GM04504 (cell line): ENCODE measurements at regions not wholly inside any gene's neighbourhood (a gene's known extent, or its start where the extent isn't known, plus 50 kb on each side); places are given as distances from the start of the nearest gene placed in this dataset.
A peak's percentile ranks its signal among the peaks of the same experiment; 100 is the strongest.
"Not testable (repeated sequence)": the region's sequence is repeated elsewhere in the genome, so short reads cannot be mapped to it uniquely, and the experiment has no call there.

Experiments
- DNase-seq: peaks from one replicate; pipeline ENCODE4 v3.0.0-alpha.2; 2012; ENCODE audit warnings: low read depth

GRCh38 chr1:73770109-73770905 is 427.7 kb downstream of the LRRIQ3 start:
- DNase-seq, result no peak

- DNase-seq, result no peak
Measured at GRCh38 chr1:73766786-73767348, 431.1 kb downstream of the LRRIQ3 start.

GRCh38 chr1:73765551-73766233 is 432.3 kb downstream of the LRRIQ3 start:
- no peak for DNase-seq

GRCh38 chr1:73761559-73761958 is 436.4 kb downstream of the LRRIQ3 start:
- no peak for DNase-seq

- no peak for DNase-seq
Measured at GRCh38 chr1:73759011-73759410, 439.0 kb downstream of the LRRIQ3 start.

- no peak for DNase-seq
Measured at GRCh38 chr1:73756817-73757216, 441.2 kb downstream of the LRRIQ3 start.

- DNase-seq, result no peak
Measured at GRCh38 chr1:73755649-73756048, 442.3 kb downstream of the LRRIQ3 start.

- DNase-seq, result no peak
Measured at GRCh38 chr1:73749996-73750395, 448.0 kb downstream of the LRRIQ3 start.

- DNase-seq, result no peak
Measured at GRCh38 chr1:73744985-73745384, 453.0 kb downstream of the LRRIQ3 start.

- no peak for DNase-seq
Measured at GRCh38 chr1:73736125-73736524, 461.9 kb downstream of the LRRIQ3 start.

- DNase-seq, result no peak
Measured at GRCh38 chr1:73727036-73727435, 470.9 kb downstream of the LRRIQ3 start.

- DNase-seq, result no peak
Measured at GRCh38 chr1:73722055-73722454, 475.9 kb downstream of the LRRIQ3 start.

GRCh38 chr1:73717976-73718375 is 480.0 kb downstream of the LRRIQ3 start:
- DNase-seq, result no peak

- no peak for DNase-seq
Measured at GRCh38 chr1:73711089-73711488, 486.9 kb downstream of the LRRIQ3 start.

- DNase-seq, result no peak
Measured at GRCh38 chr1:73701826-73702225, 496.1 kb downstream of the LRRIQ3 start.

- DNase-seq, result no peak
Measured at GRCh38 chr1:73676186-73676585, 521.8 kb downstream of the LRRIQ3 start.

GRCh38 chr1:73674945-73675561 is 522.9 kb downstream of the LRRIQ3 start:
- peak; percentile 0 for DNase-seq

GRCh38 chr1:73673971-73674370 is 524.0 kb downstream of the LRRIQ3 start:
- peak; percentile 0 for DNase-seq

- no peak for DNase-seq
Measured at GRCh38 chr1:73671530-73671929, 526.4 kb downstream of the LRRIQ3 start.

- DNase-seq, result not testable (repeated sequence)
Measured at GRCh38 chr1:73667959-73668358, 530.0 kb downstream of the LRRIQ3 start.

GRCh38 chr1:73662526-73662925 is 535.5 kb downstream of the LRRIQ3 start:
- no peak for DNase-seq

- no peak for DNase-seq
Measured at GRCh38 chr1:73659136-73659535, 538.8 kb downstream of the LRRIQ3 start.

- no peak for DNase-seq
Measured at GRCh38 chr1:73654714-73655113, 543.3 kb downstream of the LRRIQ3 start.
